ENCODE measurements at regions not wholly inside any gene's neighbourhood (a gene's known extent, or its start where the extent isn't known, plus 50 kb on each side); places are given as distances from the start of the nearest gene placed in this dataset.
"Not testable (repeated sequence)": the region's sequence is repeated elsewhere in the genome, so short reads cannot be mapped to it uniquely, and the experiment has no call there.

GRCh38 chr13:100788540-100788939 lies 113.9 kb upstream of the TMTC4 start:
- Histone ChIP-seq H3K9me3 (no peaks in the 10 kb centered on the region), H3K4me3 (no peak overlapping the region), H3K36me3 (ENCODE audit: low read depth) (no peaks in the 10 kb centered on the region), H3K4me1 (ENCODE audit: low read depth) (no peaks in the 10 kb centered on the region)
- intact Hi-C loops (cut with DNase I, micrococcal nuclease): no loop called here
- DNase-seq: no peak
- no peak for TF ChIP-seq CTCF (IDR thresholded peaks at IDR 0.05)
- ATAC-seq: no peak

DNA sequence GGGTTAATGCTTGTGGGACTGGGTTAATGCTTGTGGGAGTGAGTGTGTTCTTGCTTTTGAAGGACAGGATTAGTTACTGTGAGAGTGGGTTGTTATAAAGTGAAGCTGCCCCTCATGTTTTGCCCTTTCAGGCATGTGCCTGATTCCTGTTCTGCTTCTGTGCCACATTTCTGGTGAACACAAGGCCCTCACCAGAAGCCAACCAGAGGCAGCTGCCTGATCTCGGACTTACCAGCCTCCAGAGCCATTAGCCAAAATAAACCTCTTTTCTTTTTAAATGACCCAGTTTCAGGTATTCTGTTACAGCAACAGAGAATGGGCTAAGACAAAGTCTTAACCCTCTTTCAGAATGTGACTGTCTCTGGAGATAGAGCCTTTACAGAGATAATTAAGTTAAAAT lies 113.3 kb upstream of the TMTC4 start:
- intact Hi-C loops (cut with DNase I, micrococcal nuclease): no loop called here
- no peaks in the 10 kb centered on the region for H3K36me3 ChIP-seq (ENCODE audit: low read depth)
- no peaks in the 10 kb centered on the region for H3K4me1 ChIP-seq (ENCODE audit: low read depth)
- TF ChIP-seq CTCF (IDR thresholded peaks at IDR 0.05): no peak
- no peaks in the 10 kb centered on the region for H3K9me3 ChIP-seq
- no peak overlapping the region for H3K4me3 ChIP-seq
- ATAC-seq (no peak), DNase-seq (no peak)

- H3K36me3 ChIP-seq (ENCODE audit: low read depth); H3K9me3 ChIP-seq; DNase-seq; intact Hi-C loops (cut with DNase I, micrococcal nuclease); H3K4me3 ChIP-seq; ATAC-seq; H3K4me1 ChIP-seq (ENCODE audit: low read depth): not testable (repeated sequence)
Observed at GRCh38 chr13:100776686-100777085, 102.1 kb upstream of the TMTC4 start.

DNA sequence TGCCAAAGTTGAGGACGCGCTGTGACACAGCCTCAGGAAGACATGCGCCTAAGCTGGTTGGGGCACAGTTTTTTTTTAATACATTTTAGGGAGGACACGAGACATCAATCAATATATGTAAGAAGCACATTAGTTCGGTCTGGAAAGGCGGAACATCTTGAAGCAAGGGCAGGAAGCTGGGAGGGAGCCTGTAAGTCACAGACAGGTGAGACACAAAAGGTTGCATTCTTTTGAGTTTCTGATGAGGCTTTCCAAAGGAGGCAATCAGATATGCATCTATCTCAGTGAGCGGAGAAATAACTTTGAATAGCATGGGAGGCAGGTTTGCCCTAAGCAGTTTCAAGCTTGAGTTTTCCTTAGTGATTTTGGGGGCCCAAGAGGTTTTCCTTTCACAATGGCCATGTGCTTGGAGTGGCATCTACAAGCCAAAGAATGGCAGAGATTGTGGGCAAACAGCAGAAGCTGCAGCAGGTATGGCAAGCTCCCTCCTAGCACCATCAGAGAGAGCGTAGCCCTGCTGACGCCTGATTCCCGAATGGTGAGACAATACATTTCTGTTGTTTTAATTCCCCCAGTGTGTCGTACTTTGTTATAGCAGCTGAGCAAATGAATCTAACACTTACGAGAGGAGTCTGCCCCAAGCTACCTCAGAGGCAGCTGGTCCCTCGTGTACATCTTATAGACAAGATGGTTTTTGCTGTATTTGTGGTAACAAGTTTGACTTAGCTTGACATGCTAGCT lies 99.5 kb upstream of the TMTC4 start:
- Histone ChIP-seq H3K36me3 (ENCODE audit: low read depth) (no peaks in the 10 kb centered on the region), H3K4me1 (ENCODE audit: low read depth) (no peaks in the 10 kb centered on the region), H3K9me3 (no peaks in the 10 kb centered on the region), H3K4me3 (no peak overlapping the region)
- DNase-seq (no peak), ATAC-seq (no peak)
- intact Hi-C loops (cut with DNase I, micrococcal nuclease): no loop called here
- TF ChIP-seq CTCF (IDR thresholded peaks at IDR 0.05): no peak

- ATAC-seq: no peak
- H3K4me3 ChIP-seq: no peak overlapping the region
- DNase-seq: no peak
- TF ChIP-seq CTCF (IDR thresholded peaks at IDR 0.05): no peak
- no peaks in the 10 kb centered on the region for H3K36me3 ChIP-seq (ENCODE audit: low read depth)
- no peaks in the 10 kb centered on the region for H3K9me3 ChIP-seq
- no peaks in the 10 kb centered on the region for H3K4me1 ChIP-seq (ENCODE audit: low read depth)
- intact Hi-C loops (cut with DNase I, micrococcal nuclease): no loop called here
Observed at GRCh38 chr13:100773429-100773828, 98.8 kb upstream of the TMTC4 start.

DNA sequence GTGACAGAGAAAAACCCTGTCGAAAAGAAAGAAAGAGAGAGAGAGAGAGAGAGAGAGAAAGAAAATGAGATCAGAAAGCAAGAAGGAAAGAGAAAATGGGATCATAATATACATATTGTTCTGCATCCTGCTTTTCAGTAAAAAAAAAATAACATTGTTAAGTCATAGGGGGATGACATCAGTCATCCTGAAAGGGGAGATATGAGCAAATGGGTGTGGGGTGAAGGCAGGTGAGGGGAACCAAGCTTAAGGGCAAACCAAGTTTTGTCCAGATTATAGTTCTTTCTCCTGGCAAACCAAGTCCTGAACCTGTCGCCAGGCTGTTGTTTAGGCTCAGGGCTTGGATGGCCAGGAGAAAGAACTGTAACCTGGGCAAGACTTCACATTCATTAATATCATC lies 92.6 kb upstream of the TMTC4 start:
- Histone ChIP-seq H3K9me3 (no peaks in the 10 kb centered on the region), H3K4me3 (no peak overlapping the region), H3K36me3 (ENCODE audit: low read depth) (no peaks in the 10 kb centered on the region), H3K4me1 (ENCODE audit: low read depth) (no peaks in the 10 kb centered on the region)
- DNase-seq: no peak
- no peak for ATAC-seq
- intact Hi-C loops (cut with DNase I, micrococcal nuclease): no loop called here
- no peak for TF ChIP-seq CTCF (IDR thresholded peaks at IDR 0.05)

- H3K4me3 ChIP-seq; intact Hi-C loops (cut with DNase I, micrococcal nuclease); DNase-seq; H3K36me3 ChIP-seq (ENCODE audit: low read depth); H3K9me3 ChIP-seq; H3K4me1 ChIP-seq (ENCODE audit: low read depth); ATAC-seq: not testable (repeated sequence)
Observed at GRCh38 chr13:100766570-100766969, 92.0 kb upstream of the TMTC4 start.
